Pancreas (tissue), 10 donors: ENCODE measurements at regions not wholly inside any gene's neighbourhood (a gene's known extent, or its start where the extent isn't known, plus 50 kb on each side); places are given as distances from the start of the nearest gene placed in this dataset.

Source experiments
- ATAC-seq, 4 donors: fragments of 200-7000 bp; cut with Tn5 transposase; one replicate each; pipeline versions ENCODE4 v1.8.0 to v1.9.1; 2020; ENCODE audit warnings: mild to moderate bottlenecking in 4 of 4, moderate library complexity in 4 of 4
- DNase-seq, 6 donors: peaks; one replicate each; pipeline ENCODE4 v3.0.0-alpha.2; 2020
- FAIRE-seq: peaks from 2 replicates; lab custom pipeline; 2012; peaks lifted over from hg19 to GRCh38; lab: Jason Lieb, UNC
- H3K27ac ChIP-seq, 4 donors: fragments of 200-600 bp; sonication (generic); 1 replicate in 3 of 4; 2 replicates in 1 of 4; pipeline versions ENCODE4 v1.5.0 to v1.8.0; 2020
- H3K27me3 ChIP-seq, 4 donors: fragments of 200-600 bp; one replicate each; pipeline ENCODE4 v1.8.0; 2021
- H3K36me3 ChIP-seq, 3 donors: fragments of 200-600 bp; sonication (generic) in 1 of 3; one replicate each; pipeline versions ENCODE4 v1.5.0 to v1.8.0; 2020 to 2021
- H3K4me1 ChIP-seq, 3 donors: fragments of 200-600 bp; one replicate each; pipeline ENCODE4 v1.8.0; 2021
- H3K4me3 ChIP-seq, 4 donors: fragments of 200-600 bp; sonication (generic) in 2 of 4; one replicate each; pipeline versions ENCODE4 v1.5.0 to v1.8.0; 2020 to 2021
- H3K9me3 ChIP-seq, 4 donors: fragments of 200-600 bp; one replicate each; pipeline ENCODE4 v1.8.0; 2021
- WGBS, 2 donors: extraction: QIAGEN DNeasy Blood & Tissue Kit; methylation state at CpG; one replicate each; pipeline ENCODE4 v1.1.7; 2013; 5-methylcytosine and 5-hydroxymethylcytosine counted together
- intact Hi-C, 3 donors: fragments of 100-400 bp; cut with DNase I; formaldehyde crosslinking; loops; one replicate each; pipeline versions ENCODE4 v1.11.1 to v1.14.2; 2022
- TF ChIP-seq, protein P1 (sequence below), 4 donors: fragments of 200-600 bp; sonication (generic) in 3 of 4; IDR thresholded peaks; one replicate each; pipeline versions ENCODE4 v1.5.0 to v1.8.0; 2021; ENCODE audit warnings: antibody characterized with exemption in 4 of 4
- donor health status: healthy with polysubstance abuse.
- donor health status: DM: no; HTN: no; CAD: no; lungs with moderate emphysema.
- donor health status: DM: no; HTN: no; CAD: no.
- donor health status: control.
- donor health status: control.
- donor health status: Bipolar disorder and iron deficiency.
- donor health status: DM: yes; HTN: yes; CAD: no.
- donor health status: DM: no; HTN: no; CAD: no.
- donor health status: DM: no; HTN: no; CAD: no.
- donor health status: DM: yes; HTN: yes; CAD: no.

- FAIRE-seq, result no peak
- Histone ChIP-seq H3K27ac (no peak overlapping the region), H3K4me1 (peaks cover 0 to 4% (median 0%) of the 10 kb centered on the region in 3 donors), H3K27me3 (no peaks in the 10 kb centered on the region), H3K9me3 (no peaks in the 10 kb centered on the region), H3K36me3 (no peaks in the 10 kb centered on the region), H3K4me3 (no peak overlapping the region)
- no peak for ATAC-seq
- intact Hi-C loops, result no loop called here
- 84 to 90% methylated on average over 18 of the region's 18 CpGs for WGBS, 2 donors
- no peak for DNase-seq
- TF ChIP-seq, protein P1, sequence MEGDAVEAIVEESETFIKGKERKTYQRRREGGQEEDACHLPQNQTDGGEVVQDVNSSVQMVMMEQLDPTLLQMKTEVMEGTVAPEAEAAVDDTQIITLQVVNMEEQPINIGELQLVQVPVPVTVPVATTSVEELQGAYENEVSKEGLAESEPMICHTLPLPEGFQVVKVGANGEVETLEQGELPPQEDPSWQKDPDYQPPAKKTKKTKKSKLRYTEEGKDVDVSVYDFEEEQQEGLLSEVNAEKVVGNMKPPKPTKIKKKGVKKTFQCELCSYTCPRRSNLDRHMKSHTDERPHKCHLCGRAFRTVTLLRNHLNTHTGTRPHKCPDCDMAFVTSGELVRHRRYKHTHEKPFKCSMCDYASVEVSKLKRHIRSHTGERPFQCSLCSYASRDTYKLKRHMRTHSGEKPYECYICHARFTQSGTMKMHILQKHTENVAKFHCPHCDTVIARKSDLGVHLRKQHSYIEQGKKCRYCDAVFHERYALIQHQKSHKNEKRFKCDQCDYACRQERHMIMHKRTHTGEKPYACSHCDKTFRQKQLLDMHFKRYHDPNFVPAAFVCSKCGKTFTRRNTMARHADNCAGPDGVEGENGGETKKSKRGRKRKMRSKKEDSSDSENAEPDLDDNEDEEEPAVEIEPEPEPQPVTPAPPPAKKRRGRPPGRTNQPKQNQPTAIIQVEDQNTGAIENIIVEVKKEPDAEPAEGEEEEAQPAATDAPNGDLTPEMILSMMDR (IDR thresholded peaks at IDR 0.05), result no peak
These were observed 100.8 kb upstream of the FAM20C start for GRCh38 chr7:91396-92175.

GRCh38 chr7:92231-92674 lies 100.1 kb upstream of the FAM20C start:
- 72 to 76% methylated on average over 6 of the region's 6 CpGs for WGBS, 2 donors
- FAIRE-seq, result no peak
- DNase-seq, result no peak
- no peak for ATAC-seq
- peaks cover 0 to 4% (median 0%) of the 10 kb centered on the region in 3 donors for H3K4me1 ChIP-seq
- no peaks in the 10 kb centered on the region for H3K27me3 ChIP-seq
- TF ChIP-seq, protein P1 (IDR thresholded peaks at IDR 0.05), result no peak
- H3K27ac ChIP-seq, result no peak overlapping the region
- H3K36me3 ChIP-seq, result no peaks in the 10 kb centered on the region
- no peaks in the 10 kb centered on the region for H3K9me3 ChIP-seq
- no peak overlapping the region for H3K4me3 ChIP-seq
- intact Hi-C loops, result no loop called here

GRCh38 chr7:92888-93672 lies 99.3 kb upstream of the FAM20C start:
- no peak for ATAC-seq
- no peak for FAIRE-seq
- Histone ChIP-seq H3K9me3 (no peaks in the 10 kb centered on the region), H3K4me1 (peaks cover 0 to 4% (median 0%) of the 10 kb centered on the region in 3 donors), H3K36me3 (no peaks in the 10 kb centered on the region), H3K27ac (no peak overlapping the region), H3K27me3 (no peaks in the 10 kb centered on the region), H3K4me3 (no peak overlapping the region)
- intact Hi-C loops, result no loop called here
- WGBS, 2 donors, result 83 to 90% methylated on average over 27 of the region's 27 CpGs
- no peak for DNase-seq
- TF ChIP-seq, protein P1 (IDR thresholded peaks at IDR 0.05), result no peak

GRCh38 chr7:94251-94801 lies 98.0 kb upstream of the FAM20C start:
- 88 to 93% methylated on average over 6 of the region's 6 CpGs for WGBS, 2 donors
- Histone ChIP-seq H3K27me3 (no peaks in the 10 kb centered on the region), H3K36me3 (no peaks in the 10 kb centered on the region), H3K27ac (no peak overlapping the region), H3K4me1 (no peaks in the 10 kb centered on the region), H3K4me3 (no peak overlapping the region), H3K9me3 (no peaks in the 10 kb centered on the region)
- no peak for DNase-seq
- intact Hi-C loops, result no loop called here
- TF ChIP-seq, protein P1 (IDR thresholded peaks at IDR 0.05), result no peak
- no peak for FAIRE-seq
- no peak for ATAC-seq
